Neural cell (in vitro differentiated cells): ENCODE measurements at regions not wholly inside any gene's neighbourhood (a gene's known extent, or its start where the extent isn't known, plus 50 kb on each side); places are given as distances from the start of the nearest gene placed in this dataset.

ENCODE experiments used
- H2AFZ ChIP-seq: fragments of 200-600, 300-800 bp; sonication (generic), shearing (Covaris generic); 2 replicates; pipeline ENCODE4 v1.6.0; 2014; ENCODE audit warnings: low read depth, mild to moderate bottlenecking, antibody characterized with exemption, low read length, moderate library complexity
- H3F3A ChIP-seq: fragments of 200-600 bp; shearing (Covaris generic); 2 replicates; pipeline ENCODE4 v1.6.1; 2016; ENCODE audit warnings: mild to moderate bottlenecking, moderate library complexity, mixed read lengths, antibody characterized with exemption, low read length; ENCODE audit not compliant: insufficient read depth, poor library complexity, severe bottlenecking
- H3K27ac ChIP-seq: fragments of 200-600, 300-800 bp; sonication (generic), shearing (Covaris generic); 2 replicates; pipeline ENCODE4 v1.5.1; 2014; ENCODE audit warnings: mild to moderate bottlenecking, low read length, moderate library complexity
- H3K27me3 ChIP-seq: fragments of 300-800, 200-600 bp; sonication (generic), shearing (Covaris generic); 2 replicates; pipeline ENCODE4 v1.6.0; 2014; ENCODE audit warnings: mild to moderate bottlenecking, low read depth, low read length, moderate library complexity; ENCODE audit not compliant: insufficient read depth
- H3K36me3 ChIP-seq: fragments of 300-800, 200-600 bp; sonication (generic), shearing (Covaris generic); 2 replicates; pipeline ENCODE4 v1.5.1; 2014; ENCODE audit warnings: mild to moderate bottlenecking, antibody characterized with exemption, low read length, moderate library complexity; ENCODE audit not compliant: insufficient read depth
- H3K4me2 ChIP-seq: fragments of 300-800, 200-600 bp; sonication (generic), shearing (Covaris generic); 2 replicates; pipeline ENCODE4 v1.6.0; 2014; ENCODE audit warnings: mild to moderate bottlenecking, low read length
- H3K4me3 ChIP-seq: fragments of 300-800, 200-600 bp; sonication (generic), shearing (Covaris generic); 2 replicates; pipeline ENCODE4 v1.5.1; 2014; ENCODE audit warnings: mild to moderate bottlenecking, low read length, moderate library complexity
- H3K79me2 ChIP-seq: fragments of 200-600 bp; shearing (Covaris generic); replicated peaks from 2 replicates; pipeline ENCODE4 v1.6.0; 2014; ENCODE audit warnings: mild to moderate bottlenecking, low read length, moderate library complexity; ENCODE audit not compliant: insufficient read depth
- H3K9ac ChIP-seq: fragments of 300-800, 200-600 bp; sonication (generic), shearing (Covaris generic); 2 replicates; pipeline ENCODE4 v1.6.1; 2016; ENCODE audit warnings: mild to moderate bottlenecking, low read length, mixed read lengths
- H3K9me2 ChIP-seq: fragments of 200-600 bp; shearing (Covaris generic); 2 replicates; pipeline ENCODE4 v1.6.1; 2016; ENCODE audit warnings: mild to moderate bottlenecking, low read length, mixed read lengths; ENCODE audit not compliant: insufficient read depth
- H3K9me3 ChIP-seq: fragments of 200-600, 300-800 bp; sonication (generic), shearing (Covaris generic); 2 replicates; pipeline ENCODE4 v1.6.1; 2016; ENCODE audit warnings: mild to moderate bottlenecking, mixed run types, low read length, moderate library complexity, mixed read lengths
- H4K20me1 ChIP-seq: fragments of 200-600 bp; shearing (Covaris generic); 2 replicates; pipeline ENCODE4 v1.6.1; 2016; ENCODE audit warnings: mild to moderate bottlenecking, mixed run types; ENCODE audit not compliant: insufficient read depth
- CTCF ChIP-seq: fragments of 450-650 bp; IDR thresholded peaks from 2 replicates; pipeline ENCODE4 v1.5.1; 2014; ENCODE audit warnings: antibody characterized with exemption, mild to moderate bottlenecking, moderate library complexity; ENCODE audit not compliant: poor library complexity, severe bottlenecking
- EP300 ChIP-seq: fragments of 450-650 bp; conservative IDR thresholded peaks from 2 replicates; pipeline ENCODE4 v1.6.1; 2014; ENCODE audit warnings: antibody characterized with exemption, mild to moderate bottlenecking, moderate library complexity; ENCODE audit not compliant: poor library complexity, severe bottlenecking
- EZH2 ChIP-seq: fragments of 200-600, 300-800 bp; shearing (Covaris generic), sonication (generic); IDR thresholded peaks from 2 replicates; pipeline ENCODE4 v1.6.1; 2014; ENCODE audit warnings: antibody characterized with exemption, low read length, borderline replicate concordance, mild to moderate bottlenecking; ENCODE audit not compliant: insufficient read depth, poor library complexity, severe bottlenecking
- MXI1 ChIP-seq: fragments of 450-650 bp; conservative IDR thresholded peaks from 2 replicates; pipeline ENCODE4 v1.6.1; 2014; ENCODE audit warnings: antibody characterized with exemption, mild to moderate bottlenecking; ENCODE audit not compliant: poor library complexity, severe bottlenecking
- POLR2AphosphoS5 ChIP-seq: IDR thresholded peaks from 2 replicates; pipeline ENCODE4 v1.6.1; 2012
- RAD21 ChIP-seq: fragments of 450-650 bp; conservative IDR thresholded peaks from 2 replicates; pipeline ENCODE4 v1.6.1; 2014; ENCODE audit warnings: antibody characterized with exemption, mild to moderate bottlenecking, moderate library complexity
- SMC3 ChIP-seq: fragments of 450-650 bp; conservative IDR thresholded peaks from 2 replicates; pipeline ENCODE4 v1.6.1; 2014; ENCODE audit warnings: antibody characterized with exemption, mild to moderate bottlenecking, moderate library complexity; ENCODE audit not compliant: poor library complexity
- TAF1 ChIP-seq: IDR thresholded peaks from 2 replicates; pipeline ENCODE4 v1.6.1; 2012; ENCODE audit warnings: low read depth
- TF ChIP-seq, protein P1 (sequence below): IDR thresholded peaks from 2 replicates; pipeline ENCODE4 v1.6.1; 2012; ENCODE audit warnings: borderline replicate concordance

- TF ChIP-seq RAD21: no peak
- no peak for TF ChIP-seq MXI1
- TF ChIP-seq EZH2: no peak
- no peak for TF ChIP-seq EP300
- TF ChIP-seq, protein P1, sequence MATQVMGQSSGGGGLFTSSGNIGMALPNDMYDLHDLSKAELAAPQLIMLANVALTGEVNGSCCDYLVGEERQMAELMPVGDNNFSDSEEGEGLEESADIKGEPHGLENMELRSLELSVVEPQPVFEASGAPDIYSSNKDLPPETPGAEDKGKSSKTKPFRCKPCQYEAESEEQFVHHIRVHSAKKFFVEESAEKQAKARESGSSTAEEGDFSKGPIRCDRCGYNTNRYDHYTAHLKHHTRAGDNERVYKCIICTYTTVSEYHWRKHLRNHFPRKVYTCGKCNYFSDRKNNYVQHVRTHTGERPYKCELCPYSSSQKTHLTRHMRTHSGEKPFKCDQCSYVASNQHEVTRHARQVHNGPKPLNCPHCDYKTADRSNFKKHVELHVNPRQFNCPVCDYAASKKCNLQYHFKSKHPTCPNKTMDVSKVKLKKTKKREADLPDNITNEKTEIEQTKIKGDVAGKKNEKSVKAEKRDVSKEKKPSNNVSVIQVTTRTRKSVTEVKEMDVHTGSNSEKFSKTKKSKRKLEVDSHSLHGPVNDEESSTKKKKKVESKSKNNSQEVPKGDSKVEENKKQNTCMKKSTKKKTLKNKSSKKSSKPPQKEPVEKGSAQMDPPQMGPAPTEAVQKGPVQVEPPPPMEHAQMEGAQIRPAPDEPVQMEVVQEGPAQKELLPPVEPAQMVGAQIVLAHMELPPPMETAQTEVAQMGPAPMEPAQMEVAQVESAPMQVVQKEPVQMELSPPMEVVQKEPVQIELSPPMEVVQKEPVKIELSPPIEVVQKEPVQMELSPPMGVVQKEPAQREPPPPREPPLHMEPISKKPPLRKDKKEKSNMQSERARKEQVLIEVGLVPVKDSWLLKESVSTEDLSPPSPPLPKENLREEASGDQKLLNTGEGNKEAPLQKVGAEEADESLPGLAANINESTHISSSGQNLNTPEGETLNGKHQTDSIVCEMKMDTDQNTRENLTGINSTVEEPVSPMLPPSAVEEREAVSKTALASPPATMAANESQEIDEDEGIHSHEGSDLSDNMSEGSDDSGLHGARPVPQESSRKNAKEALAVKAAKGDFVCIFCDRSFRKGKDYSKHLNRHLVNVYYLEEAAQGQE: no peak
- no peak for TF ChIP-seq POLR2AphosphoS5
- TF ChIP-seq TAF1: no peak
- TF ChIP-seq CTCF: no peak
- TF ChIP-seq SMC3: no peak
- Histone ChIP-seq H3K9me3 (no peaks in the 10 kb centered on the region), H3K79me2 (no peaks in the 10 kb centered on the region)
Observed at GRCh38 chr9:26334706-26335105, 557.9 kb downstream of the CAAP1 start.

GRCh38 chr9:26331223-26331622, 561.4 kb downstream of the CAAP1 start:
- H3K9ac ChIP-seq: no peak overlapping the region
- no peaks in the 10 kb centered on the region for H3K9me3 ChIP-seq
- no peaks in the 10 kb centered on the region for H3K36me3 ChIP-seq
- TF ChIP-seq SMC3 (no peak), TAF1 (no peak), EZH2 (no peak)
- TF ChIP-seq, protein P1: no peak
- no peak overlapping the region for H3K4me2 ChIP-seq
- H3F3A ChIP-seq: no peaks in the 10 kb centered on the region
- H3K27me3 ChIP-seq: peaks cover 3% of the 10 kb centered on the region
- H3K27ac ChIP-seq: no peak overlapping the region
- H3K79me2 ChIP-seq: no peaks in the 10 kb centered on the region
- H3K9me2 ChIP-seq: no peaks in the 10 kb centered on the region
- H4K20me1 ChIP-seq: no peaks in the 10 kb centered on the region
- no peak overlapping the region for H3K4me3 ChIP-seq
- H2AFZ ChIP-seq: no peak overlapping the region

More at GRCh38 chr9:26334706-26335105, 557.9 kb downstream of the CAAP1 start:
- H3F3A ChIP-seq: no peaks in the 10 kb centered on the region
- H3K4me3 ChIP-seq: no peak overlapping the region
- no peaks in the 10 kb centered on the region for H4K20me1 ChIP-seq
- no peaks in the 10 kb centered on the region for H3K9me2 ChIP-seq
- H3K27ac ChIP-seq: no peak overlapping the region
- peaks cover 3% of the 10 kb centered on the region for H3K27me3 ChIP-seq
- no peak overlapping the region for H3K9ac ChIP-seq
- no peak overlapping the region for H2AFZ ChIP-seq
- H3K4me2 ChIP-seq: no peak overlapping the region
- H3K36me3 ChIP-seq: no peaks in the 10 kb centered on the region
